Fibroblast of villous mesenchyme (primary cell): ENCODE measurements at regions not wholly inside any gene's neighbourhood (a gene's known extent, or its start where the extent isn't known, plus 50 kb on each side); places are given as distances from the start of the nearest gene placed in this dataset.

Experiments
- DNase-seq: peaks from one replicate; pipeline ENCODE4 v3.0.0-alpha.2; 2010; ENCODE audit warnings: low read depth
- H3K4me3 ChIP-seq: 2 replicates; pipeline ENCODE4 v1.5.1; 2011; ENCODE audit warnings: low read depth, mild to moderate bottlenecking, low read length
- CTCF ChIP-seq: IDR thresholded peaks from 2 replicates; pipeline ENCODE4 v1.5.1; 2012; ENCODE audit warnings: low read depth, mild to moderate bottlenecking, low read length; ENCODE audit not compliant: insufficient read depth

DNA sequence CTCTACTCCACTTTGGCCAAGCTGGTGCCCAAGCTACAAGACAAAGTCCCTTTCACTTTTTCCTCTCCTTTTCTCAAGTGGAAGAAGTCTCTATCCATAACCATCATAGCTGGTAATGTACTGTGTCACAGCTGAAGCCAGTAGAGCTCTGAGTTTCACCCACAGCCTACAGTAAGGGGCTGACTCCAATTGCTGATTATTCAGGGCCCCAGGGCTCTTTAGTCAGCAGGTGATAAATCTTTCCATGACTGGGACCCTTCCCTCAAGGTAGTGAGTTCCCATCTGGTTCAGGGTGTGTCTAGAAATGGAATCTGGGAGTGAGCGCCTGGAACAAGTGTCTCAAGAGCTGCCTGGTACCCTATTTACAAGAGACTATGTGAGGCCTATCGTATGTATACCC is 436.0 kb upstream of the CA10 start:
- no peak for DNase-seq
- no peak overlapping the region for H3K4me3 ChIP-seq
- no peak for TF ChIP-seq CTCF

DNA sequence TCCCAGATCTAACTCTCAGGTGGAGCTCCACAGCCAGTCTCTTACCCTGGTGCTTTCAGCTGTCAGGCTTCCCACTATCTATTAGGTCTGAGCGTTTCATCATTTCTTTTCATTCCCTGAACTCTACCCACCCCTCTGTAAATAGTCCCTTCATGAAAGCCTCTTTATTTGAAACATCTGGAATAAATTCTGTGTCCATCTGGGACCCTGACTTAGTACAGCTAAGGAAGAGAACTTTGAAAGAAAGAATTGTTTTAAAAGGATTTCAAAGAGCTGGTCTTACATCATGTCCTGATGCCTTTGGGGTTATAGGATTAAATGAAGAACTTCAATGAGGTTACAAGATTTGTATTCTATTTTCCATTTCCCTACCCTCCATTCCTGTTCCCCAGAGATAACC is 388.5 kb upstream of the CA10 start:
- H3K4me3 ChIP-seq, result no peak overlapping the region
- no peak for TF ChIP-seq CTCF
- no peak for DNase-seq

DNA sequence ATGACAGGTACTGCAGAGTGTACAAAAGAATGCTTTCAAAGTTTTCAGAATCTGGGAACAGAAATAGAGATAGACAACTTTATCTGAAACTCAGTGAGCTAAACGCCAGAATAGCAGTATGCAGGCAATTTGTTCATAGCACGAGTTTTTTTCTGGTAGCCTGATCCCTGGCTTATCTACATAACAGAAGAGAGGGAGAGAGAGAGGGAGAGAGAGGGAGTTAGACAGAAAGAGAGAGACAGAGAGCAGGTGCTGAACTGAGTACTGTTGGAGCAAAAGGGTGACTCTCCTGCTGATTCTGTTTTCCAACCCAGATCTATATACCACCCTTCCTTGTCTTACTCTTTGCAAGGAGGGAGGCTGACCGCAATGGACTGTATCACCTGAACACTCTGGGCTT is 388.0 kb upstream of the CA10 start:
- no peak overlapping the region for H3K4me3 ChIP-seq
- no peak for TF ChIP-seq CTCF
- DNase-seq, result no peak

DNA sequence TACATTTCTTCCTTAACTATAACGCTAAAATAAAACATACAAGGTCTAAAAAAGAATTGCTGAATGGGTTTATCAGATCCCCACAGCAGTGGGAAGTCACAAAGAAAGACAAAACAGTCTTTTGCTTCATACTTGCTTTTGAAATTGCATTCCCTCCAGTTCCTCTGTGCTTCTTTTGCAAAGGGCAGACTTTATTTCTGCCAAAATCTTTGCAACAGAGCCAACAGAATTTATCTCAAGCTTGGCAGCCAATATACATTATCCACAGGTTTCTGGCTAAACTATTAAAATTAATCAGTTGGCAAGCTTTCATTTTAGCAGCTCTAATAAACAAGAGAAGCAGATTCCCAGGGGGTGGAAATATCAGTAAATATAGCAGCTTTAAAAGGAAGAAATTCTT is 378.9 kb upstream of the CA10 start:
- DNase-seq, result no peak
- TF ChIP-seq CTCF, result no peak
- H3K4me3 ChIP-seq, result no peak overlapping the region

DNA sequence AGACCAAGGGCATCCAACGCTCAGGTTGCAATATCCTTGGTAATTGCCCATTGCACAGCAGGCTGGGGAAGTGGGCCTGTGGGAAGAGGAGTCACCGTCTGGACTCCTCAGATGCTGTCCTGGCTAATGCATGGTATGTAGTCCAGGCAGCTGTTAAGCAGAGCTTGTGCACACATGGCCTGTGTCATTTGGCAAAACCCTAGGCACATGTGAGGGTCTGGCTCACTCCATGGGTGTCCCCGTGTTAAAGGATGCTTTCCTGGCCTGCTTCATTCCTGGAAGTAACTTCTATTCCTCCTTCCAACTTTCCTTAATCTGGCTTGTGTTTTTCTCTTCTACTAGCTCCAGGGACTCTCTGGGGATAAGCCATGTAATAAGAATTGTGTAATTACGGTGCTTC is 378.0 kb upstream of the CA10 start:
- no peak for DNase-seq
- H3K4me3 ChIP-seq, result no peak overlapping the region
- no peak for TF ChIP-seq CTCF

- TF ChIP-seq CTCF, result no peak
These were observed 373.9 kb upstream of the CA10 start for GRCh38 chr17:52532373-52532772.

GRCh38 chr17:52524096-52524637 is 365.7 kb upstream of the CA10 start:
- no peak overlapping the region for H3K4me3 ChIP-seq
- TF ChIP-seq CTCF, result no peak
- DNase-seq, result no peak

More at GRCh38 chr17:52532373-52532772, 373.9 kb upstream of the CA10 start:
- no peak overlapping the region for H3K4me3 ChIP-seq
- no peak for DNase-seq
